RCC 7860 (cell line): ENCODE measurements at regions not wholly inside any gene's neighbourhood (a gene's known extent, or its start where the extent isn't known, plus 50 kb on each side); places are given as distances from the start of the nearest gene placed in this dataset.
"Not testable (repeated sequence)": the region's sequence is repeated elsewhere in the genome, so short reads cannot be mapped to it uniquely, and the experiment has no call there.

ENCODE experiments used
- DNase-seq: peaks from one replicate; pipeline ENCODE4 v3.0.0-alpha.2; 2015; ENCODE audit warnings: low spot score
- FAIRE-seq: peaks from 2 replicates; lab custom pipeline; 2012; peaks lifted over from hg19 to GRCh38; lab: Jason Lieb, UNC

- not testable (repeated sequence) for FAIRE-seq, DNase-seq
Observed at GRCh38 chr6:78758297-78758798, 109.0 kb upstream of the IRAK1BP1 start.

- DNase-seq (no peak), FAIRE-seq (no peak)
Observed at GRCh38 chr6:78768271-78768670, 99.1 kb upstream of the IRAK1BP1 start.

GRCh38 chr6:78770765-78771164 is 96.6 kb upstream of the IRAK1BP1 start:
- no peak for FAIRE-seq
- DNase-seq, result no peak

GRCh38 chr6:78771586-78771985 is 95.8 kb upstream of the IRAK1BP1 start:
- FAIRE-seq, result no peak
- no peak for DNase-seq

GRCh38 chr6:78781001-78781400 is 86.3 kb upstream of the IRAK1BP1 start:
- FAIRE-seq (no peak), DNase-seq (no peak)

GRCh38 chr6:78783366-78783765 is 84.0 kb upstream of the IRAK1BP1 start:
- DNase-seq, FAIRE-seq: not testable (repeated sequence)

GRCh38 chr6:78797270-78797669 is 70.1 kb upstream of the IRAK1BP1 start:
- DNase-seq (no peak), FAIRE-seq (no peak)

- FAIRE-seq, result no peak
Observed at GRCh38 chr6:78799682-78800081, 67.7 kb upstream of the IRAK1BP1 start.

GRCh38 chr6:78806792-78807191 is 60.6 kb upstream of the IRAK1BP1 start:
- not testable (repeated sequence) for FAIRE-seq

More at GRCh38 chr6:78799682-78800081, 67.7 kb upstream of the IRAK1BP1 start:
- no peak for DNase-seq

GRCh38 chr6:78807655-78808355 is 59.5 kb upstream of the IRAK1BP1 start:
- not testable (repeated sequence) for DNase-seq, FAIRE-seq

More at GRCh38 chr6:78806792-78807191, 60.6 kb upstream of the IRAK1BP1 start:
- DNase-seq, result not testable (repeated sequence)

- DNase-seq (no peak), FAIRE-seq (no peak)
Observed at GRCh38 chr6:78808356-78808891, 58.9 kb upstream of the IRAK1BP1 start.

- DNase-seq (no peak), FAIRE-seq (no peak)
Observed at GRCh38 chr6:78808933-78809332, 58.4 kb upstream of the IRAK1BP1 start.

- FAIRE-seq, result no peak
- no peak for DNase-seq
Observed at GRCh38 chr6:78810146-78810545, 57.2 kb upstream of the IRAK1BP1 start.

GRCh38 chr6:78810698-78811097 is 56.7 kb upstream of the IRAK1BP1 start:
- DNase-seq (no peak), FAIRE-seq (no peak)
